ENCODE measurements at regions not wholly inside any gene's neighbourhood (a gene's known extent, or its start where the extent isn't known, plus 50 kb on each side); places are given as distances from the start of the nearest gene placed in this dataset.

DNA sequence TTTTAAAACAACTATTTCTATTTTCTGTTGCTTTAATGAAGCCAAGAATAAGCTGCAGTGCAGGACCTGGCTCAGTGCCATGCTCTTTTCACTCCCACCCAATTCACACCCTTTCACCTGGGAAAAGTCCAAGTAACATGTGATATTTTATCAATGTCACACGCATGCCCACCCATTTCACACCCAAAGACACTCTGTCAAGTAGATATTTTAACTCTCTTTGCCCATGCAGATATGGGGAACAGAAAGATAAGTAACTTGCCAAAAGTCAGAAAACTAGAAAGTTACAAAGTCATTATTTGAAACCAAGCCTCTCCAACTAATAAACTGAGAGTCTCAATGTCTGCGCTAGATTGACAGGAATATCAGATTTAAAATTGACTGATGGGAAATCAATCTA, 706.7 kb upstream of the PHF14 start:
- WGBS, 5 donors: 35 to 63% (median 44%) methylated on average over 2 of the region's 2 CpGs

DNA sequence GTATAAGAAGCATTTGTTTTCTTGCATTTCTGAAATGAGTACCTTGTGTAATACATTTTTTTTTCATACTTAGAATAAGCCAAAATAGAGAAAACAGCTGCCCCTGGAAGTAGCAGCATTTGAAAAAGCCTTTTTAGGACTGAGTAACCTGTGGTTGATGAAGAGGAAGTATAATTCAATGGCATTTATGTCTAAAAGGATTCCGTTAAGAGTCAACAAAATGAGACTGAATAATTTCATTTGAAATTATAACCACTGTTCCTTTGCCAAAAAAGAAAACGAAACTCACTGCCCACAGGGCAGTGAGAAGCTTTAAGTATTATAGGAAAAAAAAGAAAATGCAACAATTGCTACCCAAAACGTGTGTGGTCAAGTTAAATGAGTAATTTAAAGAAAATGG, 705.6 kb upstream of the PHF14 start:
- Histone ChIP-seq H3K27me3 (no peaks in the 10 kb centered on the region), H3K9me3 (no peaks in the 10 kb centered on the region), H3K4me1 (peaks cover 9 to 26% (median 17%) of the 10 kb centered on the region in 4 donors), H3K27ac (no peak overlapping the region), H3K36me3 (no peaks in the 10 kb centered on the region), H3K4me3 (no peak overlapping the region)
- DNase-seq: no peak
- TF ChIP-seq POLR2AphosphoS5 (IDR thresholded peaks at IDR 0.05) (no peak), POLR2A (IDR thresholded peaks at IDR 0.05) (no peak), EP300 (IDR thresholded peaks at IDR 0.05) (no peak)
- TF ChIP-seq, protein P1, sequence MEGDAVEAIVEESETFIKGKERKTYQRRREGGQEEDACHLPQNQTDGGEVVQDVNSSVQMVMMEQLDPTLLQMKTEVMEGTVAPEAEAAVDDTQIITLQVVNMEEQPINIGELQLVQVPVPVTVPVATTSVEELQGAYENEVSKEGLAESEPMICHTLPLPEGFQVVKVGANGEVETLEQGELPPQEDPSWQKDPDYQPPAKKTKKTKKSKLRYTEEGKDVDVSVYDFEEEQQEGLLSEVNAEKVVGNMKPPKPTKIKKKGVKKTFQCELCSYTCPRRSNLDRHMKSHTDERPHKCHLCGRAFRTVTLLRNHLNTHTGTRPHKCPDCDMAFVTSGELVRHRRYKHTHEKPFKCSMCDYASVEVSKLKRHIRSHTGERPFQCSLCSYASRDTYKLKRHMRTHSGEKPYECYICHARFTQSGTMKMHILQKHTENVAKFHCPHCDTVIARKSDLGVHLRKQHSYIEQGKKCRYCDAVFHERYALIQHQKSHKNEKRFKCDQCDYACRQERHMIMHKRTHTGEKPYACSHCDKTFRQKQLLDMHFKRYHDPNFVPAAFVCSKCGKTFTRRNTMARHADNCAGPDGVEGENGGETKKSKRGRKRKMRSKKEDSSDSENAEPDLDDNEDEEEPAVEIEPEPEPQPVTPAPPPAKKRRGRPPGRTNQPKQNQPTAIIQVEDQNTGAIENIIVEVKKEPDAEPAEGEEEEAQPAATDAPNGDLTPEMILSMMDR (IDR thresholded peaks at IDR 0.05): no peak
- intact Hi-C loops (cut with DNase I; ENCODE audit: low total_unique reads): no loop called here
- WGBS, 5 donors: 11 to 20% (median 15%) methylated on average over 3 of the region's 3 CpGs

More for the DNA sequence above, 706.7 kb upstream of the PHF14 start:
- H3K27ac ChIP-seq: no peak overlapping the region
- no peak overlapping the region for H3K4me3 ChIP-seq
- no peaks in the 10 kb centered on the region for H3K36me3 ChIP-seq
- peak in 1 of 2 donors; percentile 26 for DNase-seq
- no peaks in the 10 kb centered on the region for H3K9me3 ChIP-seq
- peaks cover 9 to 26% (median 17%) of the 10 kb centered on the region in 4 donors for H3K4me1 ChIP-seq
- TF ChIP-seq EP300 (IDR thresholded peaks at IDR 0.05) (no peak), POLR2A (IDR thresholded peaks at IDR 0.05) (no peak), POLR2AphosphoS5 (IDR thresholded peaks at IDR 0.05) (no peak)
- TF ChIP-seq, protein P1 (IDR thresholded peaks at IDR 0.05): no peak
- intact Hi-C loops (cut with DNase I; ENCODE audit: low total_unique reads): no loop called here
- no peaks in the 10 kb centered on the region for H3K27me3 ChIP-seq

DNA sequence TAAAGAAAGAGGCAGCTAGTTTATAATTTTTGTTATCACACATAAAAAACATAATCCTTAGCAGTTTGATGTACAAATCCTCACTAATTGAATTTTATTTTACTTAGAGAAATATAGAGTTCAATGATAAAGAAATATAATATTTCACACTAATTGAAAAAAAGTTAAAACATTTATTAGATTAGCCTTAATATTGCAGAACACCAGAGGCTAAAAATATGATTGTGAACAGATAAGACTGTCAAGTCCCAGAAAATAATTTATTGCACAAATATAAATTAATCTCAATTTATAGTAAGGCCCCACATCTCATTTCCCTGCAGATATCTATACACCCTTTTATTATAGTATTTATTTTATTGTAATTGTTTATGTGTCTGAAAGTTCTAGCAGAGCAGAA, 690.8 kb upstream of the PHF14 start:
- no peaks in the 10 kb centered on the region for H3K27me3 ChIP-seq
- H3K27ac ChIP-seq: no peak overlapping the region
- H3K4me3 ChIP-seq: no peak overlapping the region
- DNase-seq: no peak
- H3K4me1 ChIP-seq: no peaks in the 10 kb centered on the region
- no peaks in the 10 kb centered on the region for H3K9me3 ChIP-seq
- H3K36me3 ChIP-seq: no peaks in the 10 kb centered on the region
- intact Hi-C loops (cut with DNase I; ENCODE audit: low total_unique reads): no loop called here
- TF ChIP-seq EP300 (IDR thresholded peaks at IDR 0.05) (no peak), POLR2A (IDR thresholded peaks at IDR 0.05) (no peak), POLR2AphosphoS5 (IDR thresholded peaks at IDR 0.05) (no peak)
- TF ChIP-seq, protein P1 (IDR thresholded peaks at IDR 0.05): no peak

DNA sequence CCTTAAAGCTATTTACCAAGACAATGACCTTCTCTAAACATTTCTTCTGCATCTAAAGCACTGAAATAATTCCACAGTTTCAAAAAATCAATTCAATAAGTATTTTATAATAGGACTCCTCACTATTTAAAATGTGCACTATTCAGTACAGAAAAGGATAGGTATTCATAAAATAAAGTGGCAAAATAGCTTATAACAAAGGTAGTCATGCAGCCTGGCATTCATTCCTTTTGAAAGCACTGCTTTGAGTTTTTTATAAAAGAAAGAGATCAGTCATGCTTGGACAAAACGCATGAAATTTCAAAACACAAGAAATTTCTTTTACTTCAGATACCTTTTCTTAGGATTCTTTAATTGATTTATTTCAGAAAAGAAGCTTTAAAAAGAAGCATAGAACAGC, 689.7 kb upstream of the PHF14 start:
- H3K9me3 ChIP-seq: peaks cover 0 to under 1% (median 0%) of the 10 kb centered on the region in 4 donors
- intact Hi-C loops (cut with DNase I; ENCODE audit: low total_unique reads): no loop called here
- no peaks in the 10 kb centered on the region for H3K27me3 ChIP-seq
- H3K4me1 ChIP-seq: no peaks in the 10 kb centered on the region
- 75 to 97% (median 89%) methylated on average over 1 of the region's 1 CpG for whole genome bisulfite sequencing, 5 donors
- H3K36me3 ChIP-seq: no peaks in the 10 kb centered on the region
- no peak overlapping the region for H3K27ac ChIP-seq
- no peak overlapping the region for H3K4me3 ChIP-seq
- TF ChIP-seq POLR2AphosphoS5 (IDR thresholded peaks at IDR 0.05) (no peak), EP300 (IDR thresholded peaks at IDR 0.05) (no peak), POLR2A (IDR thresholded peaks at IDR 0.05) (no peak)
- TF ChIP-seq, protein P1 (IDR thresholded peaks at IDR 0.05): no peak
- DNase-seq: no peak
